ENCODE measurements at regions not wholly inside any gene's neighbourhood (a gene's known extent, or its start where the extent isn't known, plus 50 kb on each side); places are given as distances from the start of the nearest gene placed in this dataset.
A peak's percentile ranks its signal among the peaks of the same experiment; 100 is the strongest.
"Not testable (repeated sequence)": the region's sequence is repeated elsewhere in the genome, so short reads cannot be mapped to it uniquely, and the experiment has no call there.

DNA sequence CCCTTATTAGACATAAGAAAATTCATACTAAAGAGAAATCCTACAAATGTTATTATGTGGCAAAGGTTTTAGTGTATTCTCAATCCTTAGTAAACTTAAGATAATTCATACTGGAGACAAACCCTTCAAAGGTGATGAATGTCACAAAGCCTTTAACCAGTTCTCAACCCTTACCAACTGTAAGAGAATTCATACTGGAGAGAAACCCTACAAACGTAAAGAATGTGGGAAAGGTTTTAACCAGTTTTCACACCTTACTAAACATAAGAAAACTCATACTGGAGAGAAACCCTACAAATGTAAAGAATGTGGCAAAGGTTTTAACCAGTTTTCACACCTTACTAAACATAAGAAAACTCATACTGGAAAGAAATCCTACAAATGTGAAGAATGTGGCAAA, 93.2 kb downstream of the ZNF680 start:
- DNase-seq (ENCODE audit: low read depth in 2 of 2) = no peak

DNA sequence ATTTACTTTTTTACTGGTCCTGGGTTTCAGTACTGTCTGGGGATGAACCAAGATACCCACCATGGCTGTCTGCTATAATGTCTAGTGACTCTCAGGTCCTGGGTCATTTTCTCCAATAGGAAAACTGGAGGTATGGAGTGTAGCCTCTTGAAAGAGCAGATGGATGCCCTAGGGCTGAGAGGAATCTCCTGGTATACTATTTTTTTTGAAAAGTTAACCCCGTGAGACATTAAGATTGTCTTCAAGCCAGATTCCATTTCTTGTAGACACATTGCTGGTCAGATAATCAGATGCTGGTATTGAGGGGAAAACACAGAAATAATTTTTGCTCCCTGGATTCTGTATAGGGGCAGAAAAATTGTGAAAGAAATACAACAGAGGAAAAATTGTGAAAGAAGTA, 97.3 kb downstream of the ZNF680 start:
- no peak for DNase-seq (ENCODE audit: low read depth in 2 of 2)

DNA sequence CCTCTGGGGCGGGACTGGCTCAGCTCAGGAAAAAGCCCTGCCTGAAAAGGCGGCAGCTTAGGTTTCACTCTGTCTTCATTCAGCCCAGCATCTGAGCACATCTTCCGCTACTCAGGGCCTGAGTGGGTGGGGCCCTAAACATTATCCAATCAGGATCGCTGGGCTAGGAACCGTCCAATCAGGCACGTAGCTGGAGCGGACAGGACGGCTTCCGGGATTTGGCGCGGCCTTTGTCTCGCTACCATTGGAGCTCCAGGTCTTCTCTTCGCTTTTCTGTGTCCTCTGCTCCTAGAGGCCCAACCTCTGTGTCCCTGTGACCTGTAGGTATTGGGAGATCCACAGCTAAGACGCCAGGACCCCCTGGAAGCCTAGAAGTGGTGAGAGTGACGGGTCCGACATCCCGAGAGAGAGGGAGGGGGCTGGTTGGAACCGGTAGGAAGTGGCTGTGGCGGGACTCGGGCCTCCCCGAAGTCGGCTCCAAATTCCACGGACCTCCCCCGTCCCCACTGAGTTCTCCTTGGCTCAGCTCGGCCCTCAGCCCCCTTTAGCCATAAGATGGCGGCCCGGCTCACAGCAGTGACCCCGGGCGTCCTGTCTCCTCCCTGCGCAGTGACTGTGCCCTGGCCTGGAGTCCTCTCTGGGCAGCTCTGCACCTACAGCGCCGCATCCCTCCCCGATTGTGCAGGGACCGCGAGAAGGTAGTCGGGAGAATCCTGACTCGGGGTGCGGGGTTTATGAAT, 99.1 kb downstream of the ZNF680 start:
- DNase-seq (ENCODE audit: low read depth in 2 of 2) = peak; percentile 1 to 3

DNA sequence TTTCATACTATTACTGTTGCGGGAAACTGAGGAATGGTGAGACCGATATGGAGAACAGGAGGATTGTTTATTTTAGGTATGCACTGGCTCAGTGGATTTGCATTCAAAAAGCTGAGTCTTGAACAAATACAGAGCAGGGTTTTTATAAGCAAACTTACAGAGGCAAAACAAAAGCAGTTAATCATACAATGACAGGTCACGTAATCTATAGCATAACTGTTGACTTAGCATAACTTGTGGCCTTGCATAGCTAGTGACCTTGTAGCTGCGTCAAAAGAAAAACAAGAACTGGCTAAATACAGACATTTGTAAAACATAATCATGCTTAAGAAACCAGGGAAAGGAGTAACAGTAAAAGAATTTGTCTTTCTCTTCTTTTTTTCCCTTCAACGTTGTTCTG, 103.0 kb downstream of the ZNF680 start:
- DNase-seq (ENCODE audit: low read depth in 2 of 2) = not testable (repeated sequence)

DNA sequence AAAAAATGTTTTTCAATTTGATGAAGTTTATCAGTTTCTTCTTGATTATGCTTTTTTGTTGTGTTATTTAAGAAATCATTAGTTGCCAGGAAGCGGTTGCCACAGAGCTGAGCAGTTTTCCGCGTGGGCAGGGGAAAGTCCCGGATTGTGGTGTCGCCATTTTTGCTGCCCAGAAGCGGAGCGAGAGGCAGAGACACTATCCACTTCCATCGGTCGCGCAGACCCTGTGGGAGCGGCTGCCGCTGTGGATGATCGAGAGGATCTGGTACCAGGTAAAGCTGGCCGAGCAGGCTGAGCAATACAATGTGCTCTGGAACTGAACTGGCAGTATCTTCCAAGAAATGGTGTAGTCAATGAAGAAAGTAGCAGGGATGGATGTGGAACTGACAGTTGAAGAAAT, 119.8 kb downstream of the ZNF736 start:
- DNase-seq (ENCODE audit: low read depth in 2 of 2) = no peak

DNA sequence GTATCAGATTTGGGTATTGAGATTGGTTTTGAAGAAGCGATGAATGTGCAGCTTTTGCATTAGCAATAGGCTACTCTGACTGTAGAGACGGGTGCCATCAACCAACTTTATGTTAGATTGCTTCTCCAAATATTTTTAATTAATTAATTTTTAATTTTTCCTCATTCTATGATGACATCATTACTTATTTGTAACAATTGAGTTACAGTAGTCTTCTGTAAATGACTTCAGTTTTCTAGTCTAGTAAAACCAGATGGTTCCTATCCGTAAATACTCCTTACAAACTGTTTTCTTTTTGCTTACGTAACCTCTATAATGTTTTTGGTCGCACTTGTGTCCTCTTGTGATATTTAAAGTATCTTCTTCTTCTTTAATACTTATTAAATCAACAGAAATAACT, 118.1 kb downstream of the ZNF736 start:
- no peak for DNase-seq (ENCODE audit: low read depth in 2 of 2)

DNA sequence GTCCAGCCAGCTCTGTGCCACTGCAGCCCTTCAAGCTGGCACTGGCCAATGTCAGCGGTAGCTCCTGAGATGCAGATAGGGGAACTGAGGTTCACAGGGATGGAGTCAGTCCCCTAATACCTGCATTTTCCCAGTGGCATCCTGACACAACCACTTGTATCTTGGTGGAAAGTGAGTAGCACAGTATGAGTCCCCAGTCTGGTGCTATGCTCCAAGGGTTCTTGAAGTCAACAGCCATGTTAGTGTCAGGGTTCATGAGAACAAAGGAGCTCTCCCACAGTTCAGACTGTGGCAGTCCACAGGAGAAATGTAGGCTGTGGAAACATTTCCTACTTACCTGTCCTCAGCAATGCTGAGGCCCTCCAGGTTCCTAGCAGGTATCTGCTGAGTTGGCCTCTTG, 115.5 kb downstream of the ZNF736 start:
- no peak for DNase-seq (ENCODE audit: low read depth in 2 of 2)

DNA sequence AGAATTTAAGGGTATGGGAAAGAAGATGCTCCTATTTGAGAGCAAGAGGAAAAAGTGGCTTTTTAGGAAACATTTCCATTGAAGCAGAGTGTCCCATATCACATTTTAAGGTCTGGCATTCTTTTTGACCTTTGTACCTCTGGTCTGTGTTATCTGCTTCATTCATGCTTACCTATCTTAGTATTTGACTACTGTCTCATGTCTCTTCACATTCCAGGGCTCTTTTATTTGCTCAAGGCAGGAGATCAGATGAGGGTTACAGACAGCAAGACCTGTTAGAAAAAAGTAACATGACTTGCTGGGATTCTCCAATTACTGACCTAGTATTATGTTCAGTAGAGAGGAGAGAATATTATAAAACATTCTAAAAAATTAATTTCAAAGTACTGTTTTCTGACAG, 111.7 kb downstream of the ZNF736 start:
- DNase-seq (ENCODE audit: low read depth in 2 of 2) = not testable (repeated sequence)

DNA sequence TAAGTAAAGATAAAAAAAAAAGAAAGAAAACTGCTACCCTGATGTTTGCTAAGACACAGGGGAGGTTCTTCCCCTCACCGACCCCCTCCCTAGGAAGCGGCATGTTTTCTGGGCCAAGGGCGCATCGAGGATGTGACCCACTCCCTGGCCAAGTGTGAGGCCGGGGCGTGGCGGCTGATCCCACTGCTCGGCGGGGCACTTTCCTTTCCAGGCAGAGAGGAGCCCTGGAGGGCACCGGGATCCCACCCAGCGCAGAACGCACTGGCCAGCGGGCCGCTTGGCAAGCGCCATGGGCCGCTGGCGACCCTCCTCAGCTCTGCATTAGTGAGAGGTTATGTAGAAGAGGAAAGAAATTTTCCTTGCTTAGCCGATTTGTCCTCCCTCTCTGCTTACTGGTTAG, 93.4 kb downstream of the ZNF736 start:
- DNase-seq (ENCODE audit: low read depth in 2 of 2) = no peak
